ENCODE measurements at regions not wholly inside any gene's neighbourhood (a gene's known extent, or its start where the extent isn't known, plus 50 kb on each side); places are given as distances from the start of the nearest gene placed in this dataset.

DNA sequence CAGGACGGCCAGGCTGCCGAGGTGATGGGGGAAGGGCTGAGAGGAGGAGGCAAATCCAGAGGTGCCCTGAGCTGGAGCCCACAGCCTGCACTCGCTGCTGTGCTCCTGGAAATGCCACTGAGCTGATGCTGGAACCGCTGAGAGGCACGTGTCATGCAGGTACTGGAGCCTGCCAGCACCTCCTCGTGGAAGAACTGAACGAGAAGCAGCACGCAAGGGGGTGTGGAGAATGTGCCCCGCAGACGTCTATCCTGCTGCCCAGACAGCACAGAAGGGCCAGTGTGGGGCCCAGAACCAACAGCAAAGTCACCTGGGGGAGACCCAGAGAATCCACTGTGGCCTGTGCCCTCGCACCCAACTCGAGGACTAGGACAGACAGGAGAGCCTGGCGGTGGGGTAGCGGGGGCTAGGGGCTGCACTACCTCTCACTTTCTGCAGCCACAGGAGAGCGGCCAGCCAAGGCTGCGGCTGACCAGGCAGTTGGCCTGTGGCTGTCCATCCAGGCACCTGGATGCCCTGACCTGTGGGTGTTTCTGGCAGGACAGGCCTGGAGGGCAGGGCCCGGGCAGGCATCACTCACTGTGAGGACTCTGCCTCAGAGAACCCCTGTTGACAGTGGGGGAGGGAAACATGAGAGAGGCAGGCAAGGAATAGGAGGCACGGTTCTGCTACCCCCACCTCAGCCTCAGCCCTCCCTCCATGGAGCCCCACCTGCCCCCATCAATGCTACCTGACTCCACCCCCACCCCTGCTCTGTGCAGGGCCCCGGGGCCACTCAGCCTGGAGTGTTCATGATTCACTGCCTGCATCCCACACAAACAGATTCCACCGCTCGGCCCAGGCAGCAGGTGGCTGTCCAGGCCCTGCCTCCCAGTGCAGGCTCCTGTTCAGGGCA is 213.1 kb downstream of the TBC1D2B start:
- TF ChIP-seq EZH2 (optimal IDR thresholded peaks at IDR 0.05; ENCODE audit: low read depth, low read length), result no peak
- no peak for TF ChIP-seq CTCF (IDR thresholded peaks at IDR 0.05; ENCODE audit: low read length)
- no peak for TF ChIP-seq EZH2phosphoT487 (IDR thresholded peaks at IDR 0.05; ENCODE audit: low read length)

Data from MM.1S (cell line).